Uterus (tissue), 3 donors: ENCODE measurements at regions not wholly inside any gene's neighbourhood (a gene's known extent, or its start where the extent isn't known, plus 50 kb on each side); places are given as distances from the start of the nearest gene placed in this dataset.
"Not testable (repeated sequence)": the region's sequence is repeated elsewhere in the genome, so short reads cannot be mapped to it uniquely, and the experiment has no call there.

Experiments
- DNase-seq, 2 donors: peaks; one replicate each; pipeline ENCODE4 v3.0.0-alpha.2; 2019 to 2020
- H3K27ac ChIP-seq, 2 donors: fragments of 200-600 bp; sonication (generic); 1 replicate in 1 of 2; 2 replicates in 1 of 2; pipeline ENCODE4 v1.5.1; 2016 to 2018
- H3K27me3 ChIP-seq, 2 donors: fragments of 200-600 bp; sonication (generic); one replicate each; pipeline ENCODE4 v1.5.1; 2018 to 2019; ENCODE audit warnings: control low read depth in 1 of 2
- H3K36me3 ChIP-seq, 2 donors: fragments of 200-600 bp; sonication (generic); one replicate each; pipeline ENCODE4 v1.5.1; 2019; ENCODE audit warnings: control low read depth in 1 of 2
- H3K4me1 ChIP-seq, 2 donors: fragments of 200-600 bp; sonication (generic); one replicate each; pipeline ENCODE4 v1.5.1; 2018 to 2019; ENCODE audit warnings: control low read depth in 1 of 2
- H3K4me3 ChIP-seq, 2 donors: fragments of 200-600 bp; sonication (generic); 1 replicate in 1 of 2; 2 replicates in 1 of 2; pipeline ENCODE4 v1.5.1; 2018 to 2019; ENCODE audit warnings: mild to moderate bottlenecking in 1 of 2
- H3K9me3 ChIP-seq, 2 donors: fragments of 200-600 bp; sonication (generic); one replicate each; pipeline ENCODE4 v1.5.1; 2019; ENCODE audit warnings: control low read depth in 1 of 2
- POLR2A ChIP-seq, 2 donors: fragments of 450-650 bp; IDR thresholded peaks; one replicate each; pipeline ENCODE4 v1.6.1; 2016; ENCODE audit warnings: antibody characterized with exemption in 2 of 2, mild to moderate bottlenecking in 1 of 2, moderate library complexity in 1 of 2
- intact Hi-C: fragments of 100-400 bp; cut with DNase I; formaldehyde crosslinking; loops from one replicate; pipeline ENCODE4 v1.15.1; 2023; ENCODE audit warnings: low total_unique reads
- TF ChIP-seq, protein P1 (sequence below), 4 experiments: fragments of 200-600 bp in 2 of 4; fragments of 450-650 bp in 2 of 4; sonication (generic) in 2 of 4; IDR thresholded peaks; one replicate each; pipeline ENCODE4 v1.5.1; 2016 to 2019; ENCODE audit warnings: antibody characterized with exemption in 4 of 4, mild to moderate bottlenecking in 2 of 4, moderate library complexity in 1 of 4
- donor health status: DM: yes; HTN: yes; CAD: no.

DNA sequence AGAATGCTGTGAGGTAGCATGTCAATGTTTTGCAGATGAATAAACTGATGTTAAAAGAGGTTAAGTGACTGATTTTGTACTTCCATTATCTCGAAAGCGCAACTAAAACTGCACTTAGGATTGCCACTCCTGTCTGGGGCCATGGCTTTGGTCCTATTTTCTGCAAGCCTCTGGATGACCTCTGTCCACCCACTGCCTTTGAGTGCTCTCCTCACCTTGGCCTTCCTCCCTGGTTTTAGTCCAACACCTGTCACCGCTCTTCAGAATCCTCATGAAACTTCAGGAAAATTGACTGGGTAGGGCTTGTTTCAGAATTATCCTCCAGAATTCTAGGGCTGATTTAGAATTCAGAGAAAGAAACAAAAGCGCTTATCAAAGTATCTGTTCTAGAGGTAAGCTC, 51.1 kb upstream of the HNMT start:
- DNase-seq, result no peak
- Histone ChIP-seq H3K4me3 (no peak overlapping the region), H3K9me3 (no peaks in the 10 kb centered on the region), H3K27me3 (no peaks in the 10 kb centered on the region), H3K36me3 (no peaks in the 10 kb centered on the region), H3K27ac (no peak overlapping the region), H3K4me1 (no peaks in the 10 kb centered on the region)
- TF ChIP-seq POLR2A (IDR thresholded peaks at IDR 0.05), result no peak
- TF ChIP-seq, protein P1, sequence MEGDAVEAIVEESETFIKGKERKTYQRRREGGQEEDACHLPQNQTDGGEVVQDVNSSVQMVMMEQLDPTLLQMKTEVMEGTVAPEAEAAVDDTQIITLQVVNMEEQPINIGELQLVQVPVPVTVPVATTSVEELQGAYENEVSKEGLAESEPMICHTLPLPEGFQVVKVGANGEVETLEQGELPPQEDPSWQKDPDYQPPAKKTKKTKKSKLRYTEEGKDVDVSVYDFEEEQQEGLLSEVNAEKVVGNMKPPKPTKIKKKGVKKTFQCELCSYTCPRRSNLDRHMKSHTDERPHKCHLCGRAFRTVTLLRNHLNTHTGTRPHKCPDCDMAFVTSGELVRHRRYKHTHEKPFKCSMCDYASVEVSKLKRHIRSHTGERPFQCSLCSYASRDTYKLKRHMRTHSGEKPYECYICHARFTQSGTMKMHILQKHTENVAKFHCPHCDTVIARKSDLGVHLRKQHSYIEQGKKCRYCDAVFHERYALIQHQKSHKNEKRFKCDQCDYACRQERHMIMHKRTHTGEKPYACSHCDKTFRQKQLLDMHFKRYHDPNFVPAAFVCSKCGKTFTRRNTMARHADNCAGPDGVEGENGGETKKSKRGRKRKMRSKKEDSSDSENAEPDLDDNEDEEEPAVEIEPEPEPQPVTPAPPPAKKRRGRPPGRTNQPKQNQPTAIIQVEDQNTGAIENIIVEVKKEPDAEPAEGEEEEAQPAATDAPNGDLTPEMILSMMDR (IDR thresholded peaks at IDR 0.05), result no peak
- intact Hi-C loops, result no loop called here

DNA sequence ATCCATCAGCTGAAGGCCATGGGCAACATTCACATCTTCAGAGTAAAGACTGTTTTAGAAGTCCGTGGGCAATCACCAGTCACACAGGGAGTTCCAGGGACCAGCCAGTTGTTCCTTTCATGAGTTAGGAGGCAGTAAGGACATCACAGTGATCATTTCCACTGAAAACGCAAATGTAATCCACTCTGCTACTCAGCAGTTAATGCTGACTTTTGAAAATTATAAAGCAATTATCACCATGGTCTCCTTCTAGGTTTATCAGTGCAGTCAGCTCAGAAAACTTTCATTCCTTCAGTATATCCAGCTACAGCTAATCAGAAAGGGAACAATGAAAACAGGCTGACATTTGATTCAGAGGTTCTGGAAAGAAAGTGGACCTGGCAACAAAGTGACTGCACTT, 50.6 kb upstream of the HNMT start:
- H3K27ac ChIP-seq, H3K36me3 ChIP-seq, H3K27me3 ChIP-seq, DNase-seq, H3K4me3 ChIP-seq, intact Hi-C loops, H3K9me3 ChIP-seq, H3K4me1 ChIP-seq: not testable (repeated sequence)
